SK-N-SH treated with all-trans-retinoic acid at 6 μM for 48 hours (cell line): ENCODE measurements at regions not wholly inside any gene's neighbourhood (a gene's known extent, or its start where the extent isn't known, plus 50 kb on each side); places are given as distances from the start of the nearest gene placed in this dataset.
"Not testable (repeated sequence)": the region's sequence is repeated elsewhere in the genome, so short reads cannot be mapped to it uniquely, and the experiment has no call there.

Experiments
- ATAC-seq: fragments of 200-7000 bp; cut with Tn5 transposase; 3 replicates; pipeline ENCODE4 v1.9.1; 2020; ENCODE audit warnings: mild to moderate bottlenecking, moderate library complexity
- ARNTL ChIP-seq: fragments of 450-650 bp; formaldehyde crosslinking; IDR thresholded peaks from 2 replicates; pipeline ENCODE4 v1.5.0; 2020; ENCODE audit warnings: low read depth, mild to moderate bottlenecking, moderate library complexity, borderline replicate concordance
- BACH2 ChIP-seq: fragments of 250-450 bp; sonication (Bioruptor Pico); IDR thresholded peaks from 2 replicates; pipeline ENCODE4 v1.9.0; 2021; ENCODE audit warnings: mild to moderate bottlenecking, borderline replicate concordance
- CREB5 ChIP-seq: fragments of 250-450 bp; sonication (Bioruptor Pico); IDR thresholded peaks from 2 replicates; pipeline ENCODE4 v1.5.1; 2020; ENCODE audit warnings: low read depth, mild to moderate bottlenecking, moderate library complexity
- CSRNP3 ChIP-seq: fragments of 250-450 bp; sonication (Bioruptor Pico); IDR thresholded peaks from 2 replicates; pipeline ENCODE4 v1.5.1; 2021; ENCODE audit warnings: mild to moderate bottlenecking, moderate library complexity
- ESRRG ChIP-seq: fragments of 250-450 bp; sonication (Bioruptor Pico); IDR thresholded peaks from 2 replicates; pipeline ENCODE4 v1.6.1; 2021; ENCODE audit warnings: mild to moderate bottlenecking
- GLIS3 ChIP-seq: fragments of 250-450 bp; sonication (Bioruptor Pico); IDR thresholded peaks from 2 replicates; pipeline ENCODE4 v1.5.0; 2020; ENCODE audit warnings: mild to moderate bottlenecking, moderate library complexity
- ISL1 ChIP-seq: fragments of 250-450 bp; sonication (Bioruptor Pico); IDR thresholded peaks from 2 replicates; pipeline ENCODE4 v2.1.2; 2022; ENCODE audit warnings: mild to moderate bottlenecking, moderate library complexity
- OSR1 ChIP-seq: fragments of 250-450 bp; sonication (Bioruptor Pico); IDR thresholded peaks from 2 replicates; pipeline ENCODE4 v1.8.0; 2022; ENCODE audit warnings: moderate library complexity, mild to moderate bottlenecking, inconsistent platforms
- POU6F1 ChIP-seq: fragments of 250-450 bp; sonication (Bioruptor Pico); IDR thresholded peaks from 2 replicates; pipeline ENCODE4 v1.8.0; 2021; ENCODE audit warnings: low read depth, mild to moderate bottlenecking, moderate library complexity, borderline replicate concordance
- PPARA ChIP-seq: fragments of 250-450 bp; sonication (Bioruptor Pico); IDR thresholded peaks from 2 replicates; pipeline ENCODE4 v1.5.0; 2020; ENCODE audit warnings: mild to moderate bottlenecking, borderline replicate concordance
- RARB ChIP-seq: fragments of 250-450 bp; sonication (Bioruptor Pico); IDR thresholded peaks from 2 replicates; pipeline ENCODE4 v1.8.0; 2021; ENCODE audit warnings: mild to moderate bottlenecking, moderate library complexity
- SNAI2 ChIP-seq: fragments of 250-450 bp; sonication (Bioruptor Pico); IDR thresholded peaks from 2 replicates; pipeline ENCODE4 v1.5.0; 2020; ENCODE audit warnings: mild to moderate bottlenecking, moderate library complexity
- TCF4 ChIP-seq: fragments of 250-450 bp; sonication (Bioruptor Pico); IDR thresholded peaks from 2 replicates; pipeline ENCODE4 v1.8.0; 2021; ENCODE audit warnings: mild to moderate bottlenecking, moderate library complexity, borderline replicate concordance
- TOX ChIP-seq: fragments of 250-450 bp; sonication (Bioruptor Pico); IDR thresholded peaks from 2 replicates; pipeline ENCODE4 v1.8.0; 2021; ENCODE audit warnings: mild to moderate bottlenecking, moderate library complexity, borderline replicate concordance
- TSHZ2 ChIP-seq: fragments of 250-450 bp; sonication (Bioruptor Pico); IDR thresholded peaks from 2 replicates; pipeline ENCODE4 v1.5.0; 2020; ENCODE audit warnings: mild to moderate bottlenecking, moderate library complexity
- ZC3H10 ChIP-seq: fragments of 250-450 bp; sonication (Bioruptor Pico); IDR thresholded peaks from 2 replicates; pipeline ENCODE4 v1.5.1; 2021; ENCODE audit warnings: mild to moderate bottlenecking, moderate library complexity
- ZFP3 ChIP-seq: fragments of 250-450 bp; sonication (Bioruptor Pico); IDR thresholded peaks from 2 replicates; pipeline ENCODE4 v1.5.0; 2020; ENCODE audit warnings: mild to moderate bottlenecking, moderate library complexity
- ZFP30 ChIP-seq: fragments of 450-650 bp; formaldehyde crosslinking; IDR thresholded peaks from 2 replicates; pipeline ENCODE4 v1.5.0; 2022; ENCODE audit warnings: mild to moderate bottlenecking, moderate library complexity
- ZNF70 ChIP-seq: fragments of 450-650 bp; formaldehyde crosslinking; IDR thresholded peaks from 2 replicates; pipeline ENCODE4 v1.5.0; 2020; ENCODE audit warnings: mild to moderate bottlenecking, moderate library complexity
- ZNF8 ChIP-seq: fragments of 450-650 bp; formaldehyde crosslinking; IDR thresholded peaks from 2 replicates; pipeline ENCODE4 v1.5.0; 2020; ENCODE audit warnings: mild to moderate bottlenecking, moderate library complexity

- no peak for ATAC-seq
These were observed 241.6 kb downstream of the RAB11FIP2 start for GRCh38 chr10:117805139-117805538.

GRCh38 chr10:117807441-117807840, 239.3 kb downstream of the RAB11FIP2 start:
- TF ChIP-seq ZNF70 (CRISPR knock-in tag), result no peak
- no peak for TF ChIP-seq ZFP3
- TF ChIP-seq POU6F1 (CRISPR knock-in tag), result no peak
- TF ChIP-seq OSR1 (CRISPR knock-in tag), result no peak
- no peak for TF ChIP-seq CREB5
- no peak for TF ChIP-seq TOX (CRISPR knock-in tag)
- no peak for TF ChIP-seq TCF4 (CRISPR knock-in tag)
- TF ChIP-seq SNAI2 (CRISPR knock-in tag), result no peak
- TF ChIP-seq ESRRG (CRISPR knock-in tag), result no peak
- ATAC-seq, result no peak

More at GRCh38 chr10:117805139-117805538, 241.6 kb downstream of the RAB11FIP2 start:
- TF ChIP-seq CSRNP3 (CRISPR knock-in tag), result no peak
- no peak for TF ChIP-seq ESRRG (CRISPR knock-in tag)
- no peak for TF ChIP-seq ZFP30 (CRISPR knock-in tag)
- TF ChIP-seq TOX (CRISPR knock-in tag), result no peak
- TF ChIP-seq PPARA (CRISPR knock-in tag), result no peak
- TF ChIP-seq OSR1 (CRISPR knock-in tag), result no peak
- no peak for TF ChIP-seq ZC3H10 (CRISPR knock-in tag)
- no peak for TF ChIP-seq ARNTL (CRISPR knock-in tag)
- TF ChIP-seq BACH2 (CRISPR knock-in tag), result no peak
- TF ChIP-seq ISL1 (CRISPR knock-in tag), result no peak
- TF ChIP-seq TCF4 (CRISPR knock-in tag), result no peak
- TF ChIP-seq ZNF8 (CRISPR knock-in tag), result no peak
- no peak for TF ChIP-seq GLIS3
- TF ChIP-seq RARB (CRISPR knock-in tag), result no peak
- TF ChIP-seq TSHZ2 (CRISPR knock-in tag), result no peak
- TF ChIP-seq POU6F1 (CRISPR knock-in tag), result no peak

GRCh38 chr10:117815816-117816215, 230.9 kb downstream of the RAB11FIP2 start:
- not testable (repeated sequence) for ATAC-seq

- TF ChIP-seq SNAI2 (CRISPR knock-in tag), result no peak
- TF ChIP-seq GLIS3, result no peak
- no peak for TF ChIP-seq RARB (CRISPR knock-in tag)
- TF ChIP-seq ESRRG (CRISPR knock-in tag), result no peak
- no peak for ATAC-seq
These were observed 229.6 kb downstream of the RAB11FIP2 start for GRCh38 chr10:117817116-117817515.
